Activated T-cell treated with anti-CD3 and anti-CD28 coated beads, Interleukin-2, amount 50 U/mL, for 4 hours (primary cell): ENCODE measurements at regions not wholly inside any gene's neighbourhood (a gene's known extent, or its start where the extent isn't known, plus 50 kb on each side); places are given as distances from the start of the nearest gene placed in this dataset.

Experiments used
- ATAC-seq, 2 donors: fragments of 200-7000 bp; cut with Tn5 transposase; one replicate each; pipeline ENCODE4 v1.10.0; 2021
- DNase-seq: peaks from one replicate; pipeline ENCODE4 v3.0.0-alpha.2; 2020
- H3K27me3 Mint-ChIP-seq: one replicate; pipeline ENCODE4 v1.8.0; 2021; ENCODE audit warnings: low read depth, mixed read lengths
- H3K36me3 Mint-ChIP-seq: one replicate; pipeline ENCODE4 v1.8.0; 2022; ENCODE audit warnings: mixed read lengths; ENCODE audit not compliant: insufficient read depth
- H3K4me1 Mint-ChIP-seq: one replicate; pipeline ENCODE4 v1.8.0; 2021; ENCODE audit warnings: low read depth, mixed read lengths
- H3K4me3 Mint-ChIP-seq: one replicate; pipeline ENCODE4 v1.8.0; 2021; ENCODE audit warnings: mild to moderate bottlenecking, moderate library complexity, mixed read lengths
- H3K9me3 Mint-ChIP-seq: one replicate; pipeline ENCODE4 v1.8.0; 2021; ENCODE audit warnings: mixed read lengths

GRCh38 chr4:108320061-108320460 lies 151.3 kb upstream of the LEF1 start:
- Mint-ChIP-seq H3K4me1 (peaks cover 12% of the 10 kb centered on the region), H3K4me3 (no peak overlapping the region), H3K9me3 (peaks cover 3% of the 10 kb centered on the region), H3K27me3 (no peaks in the 10 kb centered on the region), H3K36me3 (no peaks in the 10 kb centered on the region)
- ATAC-seq = no peak
- no peak for DNase-seq

GRCh38 chr4:108317377-108317776 lies 148.6 kb upstream of the LEF1 start:
- ATAC-seq (no peak), DNase-seq (no peak)
- no peaks in the 10 kb centered on the region for H3K9me3 Mint-ChIP-seq
- H3K4me3 Mint-ChIP-seq = no peak overlapping the region
- no peaks in the 10 kb centered on the region for H3K36me3 Mint-ChIP-seq
- H3K4me1 Mint-ChIP-seq = peaks cover 26% of the 10 kb centered on the region
- H3K27me3 Mint-ChIP-seq = no peaks in the 10 kb centered on the region

- peaks cover 26% of the 10 kb centered on the region for H3K4me1 Mint-ChIP-seq
- H3K36me3 Mint-ChIP-seq = no peaks in the 10 kb centered on the region
- H3K27me3 Mint-ChIP-seq = no peaks in the 10 kb centered on the region
- ATAC-seq (no peak), DNase-seq (no peak)
- peak overlapping the region; percentile 47 for H3K4me3 Mint-ChIP-seq
- no peaks in the 10 kb centered on the region for H3K9me3 Mint-ChIP-seq
Observed at GRCh38 chr4:108315694-108316093, 147.0 kb upstream of the LEF1 start.

- ATAC-seq (no peak), DNase-seq (no peak)
- H3K4me3 Mint-ChIP-seq = peak overlapping the region; percentile 47
- H3K36me3 Mint-ChIP-seq = no peaks in the 10 kb centered on the region
- H3K27me3 Mint-ChIP-seq = no peaks in the 10 kb centered on the region
- peaks cover 26% of the 10 kb centered on the region for H3K4me1 Mint-ChIP-seq
- no peaks in the 10 kb centered on the region for H3K9me3 Mint-ChIP-seq
Observed at GRCh38 chr4:108314900-108315589, 146.3 kb upstream of the LEF1 start.

- Mint-ChIP-seq H3K36me3 (no peaks in the 10 kb centered on the region), H3K4me3 (no peak overlapping the region), H3K27me3 (no peaks in the 10 kb centered on the region), H3K9me3 (no peaks in the 10 kb centered on the region), H3K4me1 (peaks cover 26% of the 10 kb centered on the region)
- no peak for DNase-seq
- no peak for ATAC-seq
Observed at GRCh38 chr4:108313546-108314339, 145.0 kb upstream of the LEF1 start.

- ATAC-seq (no peak), DNase-seq (no peak)
- Mint-ChIP-seq H3K36me3 (no peaks in the 10 kb centered on the region), H3K27me3 (no peaks in the 10 kb centered on the region), H3K4me1 (peaks cover 28% of the 10 kb centered on the region), H3K4me3 (no peak overlapping the region), H3K9me3 (no peaks in the 10 kb centered on the region)
Observed at GRCh38 chr4:108311313-108311712, 142.6 kb upstream of the LEF1 start.

GRCh38 chr4:108303488-108304177 lies 134.9 kb upstream of the LEF1 start:
- DNase-seq (no peak), ATAC-seq (no peak)
- no peak overlapping the region for H3K4me3 Mint-ChIP-seq
- H3K27me3 Mint-ChIP-seq = no peaks in the 10 kb centered on the region
- H3K36me3 Mint-ChIP-seq = no peaks in the 10 kb centered on the region
- H3K9me3 Mint-ChIP-seq = peaks cover 5% of the 10 kb centered on the region
- peaks cover 16% of the 10 kb centered on the region for H3K4me1 Mint-ChIP-seq

GRCh38 chr4:108301545-108302251 lies 133.0 kb upstream of the LEF1 start:
- ATAC-seq = no peak
- no peak for DNase-seq
- no peaks in the 10 kb centered on the region for H3K27me3 Mint-ChIP-seq
- no peaks in the 10 kb centered on the region for H3K36me3 Mint-ChIP-seq
- H3K4me1 Mint-ChIP-seq = peaks cover 12% of the 10 kb centered on the region
- H3K9me3 Mint-ChIP-seq = peaks cover 5% of the 10 kb centered on the region
- H3K4me3 Mint-ChIP-seq = no peak overlapping the region

- H3K36me3 Mint-ChIP-seq = no peaks in the 10 kb centered on the region
- no peak overlapping the region for H3K4me3 Mint-ChIP-seq
Observed at GRCh38 chr4:108297605-108298004, 128.9 kb upstream of the LEF1 start.

GRCh38 chr4:108292229-108292628 lies 123.5 kb upstream of the LEF1 start:
- no peaks in the 10 kb centered on the region for H3K36me3 Mint-ChIP-seq
- DNase-seq (no peak), ATAC-seq (no peak)
- H3K4me1 Mint-ChIP-seq = peaks cover 9% of the 10 kb centered on the region
- no peaks in the 10 kb centered on the region for H3K27me3 Mint-ChIP-seq
- no peaks in the 10 kb centered on the region for H3K9me3 Mint-ChIP-seq
- H3K4me3 Mint-ChIP-seq = no peak overlapping the region

More at GRCh38 chr4:108297605-108298004, 128.9 kb upstream of the LEF1 start:
- ATAC-seq = no peak
- DNase-seq = no peak
- Mint-ChIP-seq H3K9me3 (peaks cover 5% of the 10 kb centered on the region), H3K4me1 (peaks cover 11% of the 10 kb centered on the region), H3K27me3 (no peaks in the 10 kb centered on the region)

- peaks cover 9% of the 10 kb centered on the region for H3K4me1 Mint-ChIP-seq
- H3K36me3 Mint-ChIP-seq = no peaks in the 10 kb centered on the region
- no peaks in the 10 kb centered on the region for H3K27me3 Mint-ChIP-seq
- no peak for DNase-seq
- H3K4me3 Mint-ChIP-seq = no peak overlapping the region
- no peaks in the 10 kb centered on the region for H3K9me3 Mint-ChIP-seq
- no peak for ATAC-seq
Observed at GRCh38 chr4:108291137-108291536, 122.4 kb upstream of the LEF1 start.

GRCh38 chr4:108287834-108288413 lies 119.2 kb upstream of the LEF1 start:
- ATAC-seq (no peak), DNase-seq (no peak)
- Mint-ChIP-seq H3K4me1 (peaks cover 9% of the 10 kb centered on the region), H3K27me3 (no peaks in the 10 kb centered on the region), H3K36me3 (no peaks in the 10 kb centered on the region), H3K4me3 (no peak overlapping the region), H3K9me3 (no peaks in the 10 kb centered on the region)

- Mint-ChIP-seq H3K36me3 (peaks cover 2% of the 10 kb centered on the region), H3K27me3 (no peaks in the 10 kb centered on the region), H3K4me3 (no peak overlapping the region), H3K9me3 (no peaks in the 10 kb centered on the region), H3K4me1 (peaks cover 2% of the 10 kb centered on the region)
- ATAC-seq (no peak), DNase-seq (no peak)
Observed at GRCh38 chr4:108280072-108280471, 111.3 kb upstream of the LEF1 start.

- H3K9me3 Mint-ChIP-seq = no peaks in the 10 kb centered on the region
Observed at GRCh38 chr4:108276690-108277089, 108.0 kb upstream of the LEF1 start.

More at GRCh38 chr4:108276690-108277089, 108.0 kb upstream of the LEF1 start:
- no peaks in the 10 kb centered on the region for H3K4me1 Mint-ChIP-seq
- peaks cover 2% of the 10 kb centered on the region for H3K36me3 Mint-ChIP-seq
- H3K4me3 Mint-ChIP-seq = no peak overlapping the region
- no peak for ATAC-seq
- DNase-seq = no peak
- no peaks in the 10 kb centered on the region for H3K27me3 Mint-ChIP-seq
